Smooth muscle cell (in vitro differentiated cells): ENCODE measurements at regions not wholly inside any gene's neighbourhood (a gene's known extent, or its start where the extent isn't known, plus 50 kb on each side); places are given as distances from the start of the nearest gene placed in this dataset.

Source experiments
- DNase-seq: peaks from one replicate; lab custom pipeline; 2025; ENCODE audit not compliant: unreplicated experiment; lab: John Stamatoyannopoulos, UW
- H2AFZ ChIP-seq: fragments of 200-600 bp; sonication (generic); 2 replicates; pipeline ENCODE4 v1.6.0; 2016; ENCODE audit warnings: antibody characterized with exemption, low read depth, mild to moderate bottlenecking
- H3F3A ChIP-seq: fragments of 200-600 bp; sonication (generic); 2 replicates; pipeline ENCODE4 v1.6.0; 2017; ENCODE audit warnings: antibody characterized with exemption, low read depth
- H3K27ac ChIP-seq: fragments of 200-600 bp; sonication (generic); 2 replicates; pipeline ENCODE4 v1.5.1; 2016; ENCODE audit warnings: low read depth, mild to moderate bottlenecking
- H3K27me3 ChIP-seq: fragments of 200-600 bp; sonication (generic); 2 replicates; pipeline ENCODE4 v1.6.1; 2016; ENCODE audit warnings: low read depth, mild to moderate bottlenecking
- H3K36me3 ChIP-seq: fragments of 200-600 bp; sonication (generic); 2 replicates; pipeline ENCODE4 v1.5.1; 2016; ENCODE audit warnings: low read depth
- H3K4me1 ChIP-seq: fragments of 200-600 bp; sonication (generic); 2 replicates; pipeline ENCODE4 v1.5.1; 2016; ENCODE audit warnings: low read depth
- H3K4me2 ChIP-seq: fragments of 200-600 bp; sonication (generic); 2 replicates; pipeline ENCODE4 v1.6.0; 2016; ENCODE audit warnings: mild to moderate bottlenecking
- H3K4me3 ChIP-seq: fragments of 200-600 bp; sonication (generic); 2 replicates; pipeline ENCODE4 v1.5.1; 2016; ENCODE audit warnings: mild to moderate bottlenecking
- H3K79me2 ChIP-seq: fragments of 200-600 bp; sonication (generic); 2 replicates; pipeline ENCODE4 v1.6.0; 2016; ENCODE audit warnings: low read depth, mild to moderate bottlenecking
- H3K9ac ChIP-seq: fragments of 200-600 bp; sonication (generic); 2 replicates; pipeline ENCODE4 v1.6.0; 2016; ENCODE audit warnings: low read depth
- H3K9me3 ChIP-seq: fragments of 200-600 bp; sonication (generic); replicated peaks from 2 replicates; pipeline ENCODE4 v1.5.1; 2016; ENCODE audit warnings: low read depth
- H4K20me1 ChIP-seq: fragments of 200-600 bp; sonication (generic); 2 replicates; pipeline ENCODE4 v1.6.0; 2016; ENCODE audit warnings: low read depth
- CTCF ChIP-seq: fragments of 200-600 bp; sonication (generic); IDR thresholded peaks from 2 replicates; pipeline ENCODE4 v1.5.1; 2017; ENCODE audit warnings: borderline replicate concordance, mild to moderate bottlenecking, antibody characterized with exemption; ENCODE audit not compliant: insufficient read depth, poor library complexity, severe bottlenecking
- WGBS: methylation state at CpG from one replicate; pipeline ENCODE4 v1.1.7; 2016; ENCODE audit warnings: low lambda C conversion rate; 5-methylcytosine and 5-hydroxymethylcytosine counted together

GRCh38 chr7:47217086-47217485 is 364.8 kb downstream of the TNS3 start:
- no peak for DNase-seq

GRCh38 chr7:47216439-47216838 is 365.5 kb downstream of the TNS3 start:
- H3K4me3 ChIP-seq: no peak overlapping the region
- H4K20me1 ChIP-seq: no peaks in the 10 kb centered on the region
- no peaks in the 10 kb centered on the region for H3K4me1 ChIP-seq
- no peak overlapping the region for H3K4me2 ChIP-seq
- H3K9ac ChIP-seq: no peak overlapping the region
- H3K9me3 ChIP-seq: no peaks in the 10 kb centered on the region
- DNase-seq: no peak
- H3F3A ChIP-seq: no peaks in the 10 kb centered on the region
- H3K36me3 ChIP-seq: no peaks in the 10 kb centered on the region
- H3K27me3 ChIP-seq: no peaks in the 10 kb centered on the region
- H3K79me2 ChIP-seq: no peaks in the 10 kb centered on the region
- no peak overlapping the region for H3K27ac ChIP-seq
- WGBS: 89% methylated on average over 3 of the region's 3 CpGs
- H2AFZ ChIP-seq: no peak overlapping the region
- no peak for TF ChIP-seq CTCF

More at GRCh38 chr7:47217086-47217485, 364.8 kb downstream of the TNS3 start:
- no peak overlapping the region for H3K4me2 ChIP-seq
- no peaks in the 10 kb centered on the region for H4K20me1 ChIP-seq
- no peaks in the 10 kb centered on the region for H3K9me3 ChIP-seq
- no peaks in the 10 kb centered on the region for H3K79me2 ChIP-seq
- TF ChIP-seq CTCF: no peak
- H3K27ac ChIP-seq: no peak overlapping the region
- 87% methylated on average over 3 of the region's 3 CpGs for WGBS
- H3K36me3 ChIP-seq: no peaks in the 10 kb centered on the region
- no peak overlapping the region for H3K9ac ChIP-seq
- no peaks in the 10 kb centered on the region for H3F3A ChIP-seq
- no peak overlapping the region for H3K4me3 ChIP-seq
- no peaks in the 10 kb centered on the region for H3K4me1 ChIP-seq
- H2AFZ ChIP-seq: no peak overlapping the region
- no peaks in the 10 kb centered on the region for H3K27me3 ChIP-seq

GRCh38 chr7:47215640-47216039 is 366.3 kb downstream of the TNS3 start:
- Histone ChIP-seq H3K4me3 (no peak overlapping the region), H3F3A (no peaks in the 10 kb centered on the region), H3K27me3 (no peaks in the 10 kb centered on the region), H3K4me2 (no peak overlapping the region), H3K36me3 (no peaks in the 10 kb centered on the region), H2AFZ (no peak overlapping the region), H4K20me1 (no peaks in the 10 kb centered on the region), H3K9ac (no peak overlapping the region), H3K27ac (no peak overlapping the region), H3K4me1 (no peaks in the 10 kb centered on the region), H3K9me3 (no peaks in the 10 kb centered on the region), H3K79me2 (no peaks in the 10 kb centered on the region)
- no peak for DNase-seq
- 89% methylated on average over 7 of the region's 7 CpGs for WGBS
- TF ChIP-seq CTCF: no peak

- H3K4me2 ChIP-seq: no peak overlapping the region
- no peak overlapping the region for H3K27ac ChIP-seq
- no peaks in the 10 kb centered on the region for H3K36me3 ChIP-seq
- H4K20me1 ChIP-seq: no peaks in the 10 kb centered on the region
- no peak for TF ChIP-seq CTCF
- WGBS: 96% methylated on average over 4 of the region's 4 CpGs
- no peaks in the 10 kb centered on the region for H3F3A ChIP-seq
- no peak overlapping the region for H3K9ac ChIP-seq
- no peaks in the 10 kb centered on the region for H3K79me2 ChIP-seq
- no peak for DNase-seq
- no peaks in the 10 kb centered on the region for H3K4me1 ChIP-seq
- no peak overlapping the region for H3K4me3 ChIP-seq
- H2AFZ ChIP-seq: no peak overlapping the region
- H3K27me3 ChIP-seq: no peaks in the 10 kb centered on the region
- H3K9me3 ChIP-seq: no peaks in the 10 kb centered on the region
Observed at GRCh38 chr7:47215049-47215448, 366.9 kb downstream of the TNS3 start.
